ENCODE measurements at regions not wholly inside any gene's neighbourhood (a gene's known extent, or its start where the extent isn't known, plus 50 kb on each side); places are given as distances from the start of the nearest gene placed in this dataset.

DNA sequence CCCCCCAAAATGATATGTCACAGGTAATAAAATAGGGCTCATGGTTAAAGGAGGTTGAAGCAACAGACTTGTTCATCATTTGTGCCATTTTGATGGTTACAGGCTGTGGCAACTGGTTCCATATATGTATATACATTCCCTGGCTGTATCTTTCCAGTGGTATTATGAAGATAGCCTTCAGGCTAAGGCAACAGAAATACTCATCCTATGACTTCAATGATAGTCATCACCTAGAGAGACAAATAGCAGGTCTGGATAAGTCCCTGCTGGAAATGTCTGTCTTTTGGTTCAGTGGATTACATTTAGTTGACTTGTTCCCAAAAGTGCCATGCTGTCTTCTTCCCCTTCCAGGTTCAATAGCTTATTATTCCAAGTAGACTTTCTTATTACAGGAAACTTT, 997.4 kb downstream of the FLRT2 start:
- no peaks in the 10 kb centered on the region for H3K9me3 ChIP-seq
- no peaks in the 10 kb centered on the region for H3K4me1 ChIP-seq
- H3K36me3 ChIP-seq: no peaks in the 10 kb centered on the region
- no peak for DNase-seq (ENCODE audit: low spot score in 2 of 2)
- TF ChIP-seq, protein P1, sequence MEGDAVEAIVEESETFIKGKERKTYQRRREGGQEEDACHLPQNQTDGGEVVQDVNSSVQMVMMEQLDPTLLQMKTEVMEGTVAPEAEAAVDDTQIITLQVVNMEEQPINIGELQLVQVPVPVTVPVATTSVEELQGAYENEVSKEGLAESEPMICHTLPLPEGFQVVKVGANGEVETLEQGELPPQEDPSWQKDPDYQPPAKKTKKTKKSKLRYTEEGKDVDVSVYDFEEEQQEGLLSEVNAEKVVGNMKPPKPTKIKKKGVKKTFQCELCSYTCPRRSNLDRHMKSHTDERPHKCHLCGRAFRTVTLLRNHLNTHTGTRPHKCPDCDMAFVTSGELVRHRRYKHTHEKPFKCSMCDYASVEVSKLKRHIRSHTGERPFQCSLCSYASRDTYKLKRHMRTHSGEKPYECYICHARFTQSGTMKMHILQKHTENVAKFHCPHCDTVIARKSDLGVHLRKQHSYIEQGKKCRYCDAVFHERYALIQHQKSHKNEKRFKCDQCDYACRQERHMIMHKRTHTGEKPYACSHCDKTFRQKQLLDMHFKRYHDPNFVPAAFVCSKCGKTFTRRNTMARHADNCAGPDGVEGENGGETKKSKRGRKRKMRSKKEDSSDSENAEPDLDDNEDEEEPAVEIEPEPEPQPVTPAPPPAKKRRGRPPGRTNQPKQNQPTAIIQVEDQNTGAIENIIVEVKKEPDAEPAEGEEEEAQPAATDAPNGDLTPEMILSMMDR (IDR thresholded peaks at IDR 0.05): no peak
- TF ChIP-seq POLR2A (IDR thresholded peaks at IDR 0.05) (no peak), POLR2AphosphoS5 (IDR thresholded peaks at IDR 0.05) (no peak)
- H3K27ac ChIP-seq: no peak overlapping the region
- H3K27me3 ChIP-seq: no peaks in the 10 kb centered on the region
- intact Hi-C loops (cut with DNase I; ENCODE audit: low total_unique reads): no loop called here
- no peak overlapping the region for H3K4me3 ChIP-seq

DNA sequence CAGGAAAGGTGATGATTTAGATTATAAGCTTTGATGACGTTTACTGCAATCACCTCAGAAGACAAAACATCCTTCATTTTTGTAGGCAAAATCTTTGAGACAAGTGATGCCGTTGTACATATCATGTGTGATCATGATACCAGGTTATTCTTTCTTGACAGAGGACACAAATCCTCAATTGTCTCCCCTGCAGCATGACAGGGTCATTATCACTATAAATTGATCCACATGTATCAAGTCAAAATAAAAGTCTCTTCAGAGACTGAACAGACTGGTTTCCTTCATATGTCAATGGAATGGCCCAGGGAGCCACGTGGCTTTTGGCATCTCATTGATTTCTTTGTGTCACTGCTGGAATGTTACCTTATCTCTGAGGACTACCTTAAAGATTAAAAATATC, 995.7 kb downstream of the FLRT2 start:
- TF ChIP-seq, protein P1 (IDR thresholded peaks at IDR 0.05): no peak
- TF ChIP-seq POLR2A (IDR thresholded peaks at IDR 0.05): no peak
- no peak for TF ChIP-seq POLR2AphosphoS5 (IDR thresholded peaks at IDR 0.05)

DNA sequence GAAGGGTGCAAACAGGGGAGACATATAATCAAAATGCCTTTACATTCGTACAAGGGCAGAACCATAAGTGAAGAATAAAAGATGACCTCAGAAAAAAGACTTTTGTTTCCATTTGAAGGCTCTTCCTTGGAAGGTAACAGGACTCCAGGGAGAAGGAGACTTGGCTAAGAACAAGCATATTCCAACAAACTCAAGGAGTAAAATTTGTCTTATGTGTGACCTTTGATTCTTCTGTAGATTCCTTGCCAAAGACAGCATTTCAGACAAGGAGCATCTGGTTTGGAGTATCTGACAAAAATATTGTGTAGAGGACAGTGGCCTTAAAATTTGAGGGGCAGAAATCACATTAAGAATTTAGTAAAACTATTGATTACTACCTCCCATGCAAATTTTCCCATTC, 991.9 kb downstream of the FLRT2 start:
- no peaks in the 10 kb centered on the region for H3K36me3 ChIP-seq
- no peaks in the 10 kb centered on the region for H3K9me3 ChIP-seq
- no peaks in the 10 kb centered on the region for H3K27me3 ChIP-seq
- DNase-seq (ENCODE audit: low spot score in 2 of 2): no peak
- H3K27ac ChIP-seq: no peak overlapping the region
- intact Hi-C loops (cut with DNase I; ENCODE audit: low total_unique reads): no loop called here
- no peak overlapping the region for H3K4me3 ChIP-seq
- TF ChIP-seq POLR2AphosphoS5 (IDR thresholded peaks at IDR 0.05): no peak
- no peak for TF ChIP-seq POLR2A (IDR thresholded peaks at IDR 0.05)
- TF ChIP-seq, protein P1 (IDR thresholded peaks at IDR 0.05): no peak
- H3K4me1 ChIP-seq: no peaks in the 10 kb centered on the region

More for the DNA sequence above, 995.7 kb downstream of the FLRT2 start:
- Histone ChIP-seq H3K4me3 (no peak overlapping the region), H3K27ac (no peak overlapping the region), H3K4me1 (no peaks in the 10 kb centered on the region), H3K27me3 (no peaks in the 10 kb centered on the region), H3K36me3 (no peaks in the 10 kb centered on the region), H3K9me3 (no peaks in the 10 kb centered on the region)
- intact Hi-C loops (cut with DNase I; ENCODE audit: low total_unique reads): no loop called here
- no peak for DNase-seq (ENCODE audit: low spot score in 2 of 2)

DNA sequence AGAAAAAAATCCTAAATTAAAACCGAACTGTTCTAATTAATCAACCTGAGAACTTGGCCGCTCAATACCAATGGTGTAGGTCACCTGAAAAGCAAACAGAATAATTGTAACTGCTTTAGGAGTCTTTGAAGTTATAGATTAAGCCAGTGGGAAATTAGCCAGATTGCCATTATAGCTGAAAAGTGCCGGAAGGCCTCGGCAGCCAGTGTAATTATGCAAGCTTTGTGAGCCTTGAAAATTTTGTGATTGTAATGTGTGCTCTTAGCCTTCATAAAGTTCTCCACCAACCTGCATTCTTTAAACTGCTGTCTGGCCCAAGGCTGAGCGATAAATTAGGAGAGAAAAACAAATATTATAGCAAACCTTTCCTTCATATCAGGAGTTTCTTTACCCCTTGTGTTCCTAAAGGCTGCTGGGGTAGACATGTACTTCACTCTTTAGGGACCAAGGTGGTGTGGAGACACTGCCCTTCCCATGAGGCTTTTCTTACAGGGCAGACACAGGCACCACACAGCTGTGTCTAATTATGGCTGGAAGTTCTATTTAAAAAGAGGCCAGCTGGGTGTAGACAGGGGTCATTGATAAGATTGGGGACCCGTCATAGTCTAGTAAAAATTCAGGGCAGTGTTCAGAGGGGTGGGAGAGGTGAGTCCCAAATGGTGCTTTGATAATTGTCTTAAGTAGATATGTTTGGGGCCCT, 991.2 kb downstream of the FLRT2 start:
- DNase-seq (ENCODE audit: low spot score in 2 of 2): no peak
- Histone ChIP-seq H3K9me3 (no peaks in the 10 kb centered on the region), H3K27me3 (no peaks in the 10 kb centered on the region), H3K36me3 (no peaks in the 10 kb centered on the region), H3K4me3 (no peak overlapping the region), H3K27ac (no peak overlapping the region), H3K4me1 (no peaks in the 10 kb centered on the region)
- intact Hi-C loops (cut with DNase I; ENCODE audit: low total_unique reads): no loop called here
- TF ChIP-seq, protein P1 (IDR thresholded peaks at IDR 0.05): no peak
- no peak for TF ChIP-seq POLR2AphosphoS5 (IDR thresholded peaks at IDR 0.05)
- TF ChIP-seq POLR2A (IDR thresholded peaks at IDR 0.05): no peak

DNA sequence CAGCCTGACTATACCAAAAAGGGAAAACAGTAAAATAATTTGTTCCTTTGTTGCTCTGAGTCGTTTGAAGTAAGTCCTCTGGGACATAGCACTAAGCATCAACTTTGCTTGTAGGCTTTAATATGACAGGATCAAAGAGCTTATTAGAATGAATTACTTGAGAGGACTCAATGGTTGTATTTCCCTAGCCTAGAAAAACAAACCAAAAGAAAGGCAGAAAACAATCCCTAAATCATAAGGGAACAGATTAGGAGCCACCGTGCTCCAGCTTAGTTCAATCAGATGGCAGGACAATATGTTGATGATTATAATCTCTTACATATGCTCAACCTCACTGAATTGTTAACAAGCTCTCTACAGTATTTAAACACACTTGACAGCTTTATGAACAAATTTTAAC, 988.4 kb downstream of the FLRT2 start:
- Histone ChIP-seq H3K27me3 (no peaks in the 10 kb centered on the region), H3K9me3 (no peaks in the 10 kb centered on the region), H3K4me3 (no peak overlapping the region), H3K36me3 (no peaks in the 10 kb centered on the region), H3K4me1 (no peaks in the 10 kb centered on the region), H3K27ac (no peak overlapping the region)
- intact Hi-C loops (cut with DNase I; ENCODE audit: low total_unique reads): no loop called here
- TF ChIP-seq, protein P1 (IDR thresholded peaks at IDR 0.05): no peak
- no peak for TF ChIP-seq POLR2AphosphoS5 (IDR thresholded peaks at IDR 0.05)
- TF ChIP-seq POLR2A (IDR thresholded peaks at IDR 0.05): no peak
- no peak for DNase-seq (ENCODE audit: low spot score in 2 of 2)

Data from breast epithelium (tissue), 4 donors.